Endothelial cell of umbilical vein (primary cell): ENCODE measurements at regions not wholly inside any gene's neighbourhood (a gene's known extent, or its start where the extent isn't known, plus 50 kb on each side); places are given as distances from the start of the nearest gene placed in this dataset.
"Not testable (repeated sequence)": the region's sequence is repeated elsewhere in the genome, so short reads cannot be mapped to it uniquely, and the experiment has no call there.

ENCODE experiments used
- BruUV-seq: library from RNA; stranded (reverse); fragments of 400-500 nt; replicated peaks from 2 replicates; lab custom pipeline; 2021; lab: Mats Ljungman, UMichigan
- CTCF ChIA-PET: fragments of 300-600, 350-600 bp; sonication (Branson Sonifier 250); formaldehyde crosslinking; loops from one replicate; lab custom pipeline; 2021; ENCODE audit warnings: antibody characterized with exemption, inconsistent platforms; lab: Charles Lee
- POLR2A ChIA-PET: fragments of 300-600, 350-600 bp; sonication (Branson Sonifier 250); formaldehyde crosslinking; loops from one replicate; lab custom pipeline; 2021; ENCODE audit warnings: antibody characterized with exemption, inconsistent platforms; lab: Charles Lee
- DNase-seq: peaks from one replicate; pipeline ENCODE4 v3.0.0-alpha.2; 2011; ENCODE audit warnings: low read depth, low spot score
- FAIRE-seq: peaks from 2 replicates; lab custom pipeline; 2011; peaks lifted over from hg19 to GRCh38; lab: Jason Lieb, UNC
- H2AFZ ChIP-seq: 2 replicates; pipeline ENCODE4 v1.6.0; 2012; ENCODE audit warnings: low read depth, low read length, control low read depth, inconsistent platforms
- H3K27ac ChIP-seq: 2 replicates; pipeline ENCODE4 v1.5.1; 2011; ENCODE audit warnings: low read depth, mild to moderate bottlenecking, control low read depth, low read length, moderate library complexity; ENCODE audit not compliant: insufficient read depth
- H3K27me3 ChIP-seq, 2 experiments: 2 replicates each; pipeline versions ENCODE4 v1.6.0 to v1.6.1; 2011; ENCODE audit warnings: low read length in 2 of 2, mixed read lengths in 1 of 2; ENCODE audit not compliant: control insufficient read depth in 2 of 2, insufficient read depth in 2 of 2
- H3K36me3 ChIP-seq, 2 experiments: 2 replicates in 1 of 2; 3 replicates in 1 of 2; pipeline ENCODE4 v1.5.1; 2011; ENCODE audit warnings: low read length in 2 of 2, mild to moderate bottlenecking in 1 of 2, moderate library complexity in 1 of 2; ENCODE audit not compliant: control insufficient read depth in 2 of 2, insufficient read depth in 2 of 2; ENCODE audit errors: extremely low read depth in 1 of 2
- H3K4me1 ChIP-seq: 3 replicates; pipeline ENCODE4 v1.5.1; 2011; ENCODE audit warnings: mild to moderate bottlenecking, low read length; ENCODE audit not compliant: control insufficient read depth, insufficient read depth; ENCODE audit errors: extremely low read depth
- H3K4me2 ChIP-seq: 2 replicates; pipeline ENCODE4 v1.6.1; 2011; ENCODE audit warnings: low read length, control low read depth, mixed read lengths; ENCODE audit not compliant: insufficient read depth
- H3K4me3 ChIP-seq, 3 experiments: fragments of 200-600 bp in 1 of 3; sonication (generic), shearing (Covaris generic) in 1 of 3; replicated peaks in 1 of 3; 2 replicates each; pipeline ENCODE4 v1.5.1; 2011 to 2016; ENCODE audit warnings: control low read depth in 3 of 3, low read length in 3 of 3, mild to moderate bottlenecking in 2 of 3, inconsistent platforms in 1 of 3, low read depth in 1 of 3, moderate library complexity in 1 of 3; ENCODE audit not compliant: insufficient read depth in 1 of 3
- H3K79me2 ChIP-seq: 2 replicates; pipeline ENCODE4 v1.6.0; 2012; ENCODE audit warnings: low read length, inconsistent platforms; ENCODE audit not compliant: control insufficient read depth, insufficient read depth
- H3K9ac ChIP-seq: replicated peaks from 2 replicates; pipeline ENCODE3; 2011; ENCODE audit warnings: low read length, control low read depth; ENCODE audit not compliant: insufficient read depth; ENCODE audit errors: extremely low read depth
- H3K9me1 ChIP-seq: replicated peaks from 3 replicates; pipeline ENCODE4 v1.6.0; 2011; ENCODE audit warnings: mild to moderate bottlenecking, low read length; ENCODE audit not compliant: control insufficient read depth, insufficient read depth; ENCODE audit errors: extremely low read depth
- H3K9me3 ChIP-seq: replicated peaks from 2 replicates; pipeline ENCODE4 v1.5.1; 2012; ENCODE audit warnings: low read length, inconsistent platforms; ENCODE audit not compliant: control insufficient read depth, insufficient read depth
- H4K20me1 ChIP-seq: replicated peaks from 2 replicates; pipeline ENCODE3; 2011; ENCODE audit warnings: mild to moderate bottlenecking, low read length; ENCODE audit not compliant: control insufficient read depth, insufficient read depth; ENCODE audit errors: extremely low read depth
- CTCF ChIP-seq, 2 donors: IDR thresholded peaks; 1 replicate in 1 of 2; 2 replicates in 1 of 2; pipeline ENCODE4 v1.5.1; 2011; ENCODE audit warnings: low read length in 2 of 2, mild to moderate bottlenecking in 2 of 2, moderate library complexity in 2 of 2, control low read depth in 1 of 2, inconsistent platforms in 1 of 2, low read depth in 1 of 2; ENCODE audit not compliant: insufficient read depth in 1 of 2; ENCODE audit errors: extremely low read depth in 1 of 2
- EZH2 ChIP-seq: IDR thresholded peaks from 2 replicates; pipeline ENCODE4 v1.6.1; 2012; ENCODE audit warnings: borderline replicate concordance, low read depth, mild to moderate bottlenecking, moderate library complexity, low read length, inconsistent platforms; ENCODE audit not compliant: severe bottlenecking
- FOS ChIP-seq: IDR thresholded peaks from 2 replicates; pipeline ENCODE4 v1.6.1; 2011; ENCODE audit warnings: mild to moderate bottlenecking, low read length, moderate library complexity, borderline replicate concordance; ENCODE audit not compliant: insufficient read depth
- GATA2 ChIP-seq: IDR thresholded peaks from 2 replicates; pipeline ENCODE4 v1.7.0; 2011; ENCODE audit warnings: low read depth, mild to moderate bottlenecking, moderate library complexity, mixed read lengths, low read length; ENCODE audit not compliant: insufficient read length, insufficient read depth
- JUN ChIP-seq: IDR thresholded peaks from 2 replicates; pipeline ENCODE4 v1.6.1; 2011; ENCODE audit warnings: borderline replicate concordance, low read depth; ENCODE audit not compliant: insufficient read length, insufficient read depth
- MAX ChIP-seq: IDR thresholded peaks from 2 replicates; pipeline ENCODE4 v1.6.1; 2011; ENCODE audit not compliant: insufficient read depth, insufficient read length
- MYC ChIP-seq: IDR thresholded peaks from one replicate; pipeline ENCODE4 v1.6.1; 2011; ENCODE audit warnings: mild to moderate bottlenecking, low read depth, low read length
- POLR2A ChIP-seq: IDR thresholded peaks from 2 replicates; pipeline ENCODE4 v1.6.1; 2012; ENCODE audit warnings: low read depth, mild to moderate bottlenecking, control low read depth, low read length
- POLR2AphosphoS5 ChIP-seq: IDR thresholded peaks from 2 replicates; pipeline ENCODE4 v1.6.1; 2012; ENCODE audit warnings: low read depth, mild to moderate bottlenecking, control low read depth, low read length, moderate library complexity; ENCODE audit not compliant: insufficient read depth
- dilution Hi-C: fragments of 300-500 bp; cut with MboI; formaldehyde crosslinking; loops from one replicate; pipeline ENCODE4 v1.15.0; 2019; ENCODE audit warnings: low sequenced_read_pairs; ENCODE audit not compliant: extremely low pct_ligation_motif_present
- intact Hi-C: fragments of 100-400 bp; cut with micrococcal nuclease; formaldehyde crosslinking; loops from one replicate; pipeline ENCODE4 v1.10.0; 2022

GRCh38 chr2:82993609-82994008 lies 1465.5 kb downstream of the SUCLG1 start:
- ChIA-PET POLR2A (no interaction called here), CTCF (interaction anchor here (1.1 kb wide), 1 partner anchor 9 kb away, joined by 3 read pairs; no protein-coding TSS in a partner anchor)
- intact Hi-C loops, result loop anchor here (5.0 kb wide), 1 partner anchor 194 kb away; no protein-coding TSS in a partner anchor
- no peak overlapping the region for H3K9ac ChIP-seq
- no peaks in the 10 kb centered on the region for H3K9me3 ChIP-seq
- dilution Hi-C loops, result no loop called here
- TF ChIP-seq POLR2A (no peak), POLR2AphosphoS5 (no peak)
- H2AFZ ChIP-seq, result no peak overlapping the region
- no peak overlapping the region for H3K4me2 ChIP-seq
- H3K79me2 ChIP-seq, result no peaks in the 10 kb centered on the region
- no peaks in the 10 kb centered on the region for H3K9me1 ChIP-seq
- no peaks in the 10 kb centered on the region for H3K36me3 ChIP-seq
- H4K20me1 ChIP-seq, result no peaks in the 10 kb centered on the region
- DNase-seq, result no peak
- BruUV-seq, result no TSS peak
- H3K27me3 ChIP-seq, result no peaks in the 10 kb centered on the region
- H3K27ac ChIP-seq, result no peak overlapping the region
- H3K4me1 ChIP-seq, result no peaks in the 10 kb centered on the region
- FAIRE-seq, result no peak
- no peak overlapping the region for H3K4me3 ChIP-seq

GRCh38 chr2:82992968-82993367 lies 1466.1 kb downstream of the SUCLG1 start:
- no peaks in the 10 kb centered on the region for H3K36me3 ChIP-seq
- H2AFZ ChIP-seq, result no peak overlapping the region
- FAIRE-seq (no peak), DNase-seq (no peak)
- intact Hi-C loops, result loop anchor here (5.0 kb wide), 1 partner anchor 194 kb away; no protein-coding TSS in a partner anchor
- dilution Hi-C loops, result no loop called here
- ChIA-PET CTCF (interaction anchor here (1.1 kb wide), 1 partner anchor 9 kb away, joined by 3 read pairs; no protein-coding TSS in a partner anchor), POLR2A (no interaction called here)
- no peak overlapping the region for H3K4me3 ChIP-seq
- H3K79me2 ChIP-seq, result no peaks in the 10 kb centered on the region
- TF ChIP-seq MYC, result no peak
- no peak for TF ChIP-seq EZH2
- TF ChIP-seq CTCF (IDR thresholded peaks at IDR 0.05; ENCODE audit: extremely low read depth in 1 of 2, insufficient read depth in 1 of 2, low read depth in 1 of 2, low read length in 2 of 2), result no peak
- no peak for TF ChIP-seq POLR2A
- no peak for TF ChIP-seq JUN
- no peak for TF ChIP-seq MAX
- TF ChIP-seq FOS, result no peak
- TF ChIP-seq GATA2, result no peak
- TF ChIP-seq POLR2AphosphoS5, result no peak
- no peak overlapping the region for H3K27ac ChIP-seq
- no peak overlapping the region for H3K4me2 ChIP-seq
- H3K9me3 ChIP-seq, result no peaks in the 10 kb centered on the region
- no peaks in the 10 kb centered on the region for H3K27me3 ChIP-seq
- no TSS peak for BruUV-seq
- H3K4me1 ChIP-seq, result no peaks in the 10 kb centered on the region
- H3K9ac ChIP-seq, result no peak overlapping the region
- no peaks in the 10 kb centered on the region for H4K20me1 ChIP-seq
- H3K9me1 ChIP-seq, result no peaks in the 10 kb centered on the region

GRCh38 chr2:82987706-82988105 lies 1471.4 kb downstream of the SUCLG1 start:
- H3K4me3 ChIP-seq, FAIRE-seq, H3K36me3 ChIP-seq, H3K9me3 ChIP-seq, intact Hi-C loops, H2AFZ ChIP-seq, dilution Hi-C loops, DNase-seq, H3K27ac ChIP-seq, H3K79me2 ChIP-seq, H3K4me2 ChIP-seq, POLR2A ChIA-PET, H3K27me3 ChIP-seq, BruUV-seq, H3K9me1 ChIP-seq, H3K4me1 ChIP-seq, CTCF ChIA-PET, H4K20me1 ChIP-seq, H3K9ac ChIP-seq: not testable (repeated sequence)
